CD4-positive, alpha-beta T cell (primary cell): ENCODE measurements at regions not wholly inside any gene's neighbourhood (a gene's known extent, or its start where the extent isn't known, plus 50 kb on each side); places are given as distances from the start of the nearest gene placed in this dataset.

Experiments used
- ATAC-seq: fragments of 200-7000 bp; cut with Tn5 transposase; one replicate; pipeline ENCODE4 v1.10.0; 2022; ENCODE audit warnings: mild to moderate bottlenecking; ENCODE audit not compliant: poor library complexity
- CTCF ChIA-PET: fragments of 350-600 bp; sonication (Branson Sonifier 250); formaldehyde crosslinking; loops from one replicate; lab custom pipeline; 2021; ENCODE audit warnings: antibody characterized with exemption, inconsistent platforms; lab: Charles Lee
- POLR2A ChIA-PET: fragments of 350-600 bp; sonication (Branson Sonifier 250); formaldehyde crosslinking; loops from one replicate; lab custom pipeline; 2021; ENCODE audit warnings: antibody characterized with exemption, inconsistent platforms; lab: Charles Lee
- DNase-seq, 14 experiments: peaks; one replicate each; pipeline ENCODE4 v3.0.0-alpha.2; 2013 to 2020; ENCODE audit warnings: mixed read lengths in 2 of 14
- H3K27ac ChIP-seq, 2 donors: one replicate each; pipeline versions ENCODE4 v1.5.1 to v1.7.0; 2013; ENCODE audit warnings: low read length in 2 of 2, low read depth in 1 of 2, mild to moderate bottlenecking in 1 of 2
- H3K27me3 ChIP-seq, 2 experiments: 1 replicate in 1 of 2; 2 replicates in 1 of 2; pipeline versions ENCODE4 v1.6.1 to v1.7.0; 2013; ENCODE audit warnings: low read length in 2 of 2, control low read depth in 1 of 2, mild to moderate bottlenecking in 1 of 2, moderate library complexity in 1 of 2; ENCODE audit not compliant: insufficient read depth in 2 of 2, control insufficient read depth in 1 of 2
- H3K36me3 ChIP-seq: one replicate; pipeline ENCODE4 v1.6.1; 2013; ENCODE audit warnings: low read length, control low read depth; ENCODE audit not compliant: insufficient read depth
- H3K4me1 ChIP-seq: one replicate; pipeline ENCODE4 v1.6.1; 2013; ENCODE audit warnings: low read length, control low read depth; ENCODE audit not compliant: insufficient read depth
- H3K4me3 ChIP-seq: one replicate; pipeline ENCODE4 v1.5.1; 2013; ENCODE audit warnings: mild to moderate bottlenecking, low read length, moderate library complexity
- H3K9me3 ChIP-seq, 2 experiments: 1 replicate in 1 of 2; 2 replicates in 1 of 2; pipeline versions ENCODE4 v1.6.1 to v1.7.0; 2013; ENCODE audit warnings: low read length in 2 of 2, mild to moderate bottlenecking in 2 of 2, control low read depth in 1 of 2, moderate library complexity in 1 of 2; ENCODE audit not compliant: control insufficient read depth in 1 of 2, insufficient read depth in 1 of 2
- H3K27ac Mint-ChIP-seq: one replicate; pipeline ENCODE4 v1.8.0; 2020; ENCODE audit warnings: mixed read lengths
- H3K27me3 Mint-ChIP-seq: one replicate; pipeline ENCODE4 v1.8.0; 2021; ENCODE audit warnings: mixed read lengths
- H3K36me3 Mint-ChIP-seq: one replicate; pipeline ENCODE4 v1.8.0; 2021; ENCODE audit warnings: low read depth, mixed read lengths
- H3K4me1 Mint-ChIP-seq: one replicate; pipeline ENCODE4 v1.8.0; 2021; ENCODE audit warnings: low read depth, mixed read lengths
- H3K4me3 Mint-ChIP-seq: one replicate; pipeline ENCODE4 v1.8.0; 2020; ENCODE audit warnings: mild to moderate bottlenecking, mixed read lengths
- H3K9me3 Mint-ChIP-seq: one replicate; pipeline ENCODE4 v1.8.0; 2020; ENCODE audit warnings: mixed read lengths
- intact Hi-C, 2 experiments: fragments of 100-400 bp; cut with DNase I in 1 of 2; cut with micrococcal nuclease in 1 of 2; formaldehyde crosslinking; loops; one replicate each; pipeline versions ENCODE4 v1.15.1 to v1.9.0; 2023 to 2025; cut with DNase I, micrococcal nuclease
- TF ChIP-seq, protein P1 (sequence below): fragments of 200-600 bp; IDR thresholded peaks from one replicate; pipeline ENCODE4 v1.8.0; 2022; ENCODE audit warnings: antibody characterized with exemption, mild to moderate bottlenecking

DNA sequence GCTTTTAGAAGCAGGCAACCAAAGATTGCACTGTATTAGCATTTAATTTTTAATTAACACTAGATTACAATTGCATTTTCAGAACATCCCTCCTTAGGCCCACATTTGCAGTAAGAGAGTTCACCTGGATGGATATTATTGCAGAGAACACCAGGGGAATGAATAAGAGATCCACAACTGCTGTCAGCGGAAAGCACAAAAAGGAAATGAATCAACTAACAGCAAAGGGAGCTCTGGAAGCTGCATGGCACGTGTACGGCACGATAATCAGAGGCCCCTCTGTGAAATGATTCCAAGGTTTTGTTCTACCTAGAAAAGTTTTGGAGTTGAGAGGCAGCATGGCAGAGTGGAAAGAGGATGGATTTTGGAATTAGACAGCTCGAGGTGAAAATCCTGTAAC is 361.2 kb upstream of the C9orf72 start:
- Histone ChIP-seq H3K9me3 (no peaks in the 10 kb centered on the region), H3K27me3 (no peaks in the 10 kb centered on the region), H3K4me3 (no peak overlapping the region), H3K36me3 (no peaks in the 10 kb centered on the region), H3K4me1 (no peaks in the 10 kb centered on the region), H3K27ac (no peak overlapping the region)
- ChIA-PET CTCF (no interaction called here), POLR2A (no interaction called here)
- ATAC-seq: no peak
- H3K27ac Mint-ChIP-seq: no peak overlapping the region
- intact Hi-C loops: no loop called here
- H3K4me3 Mint-ChIP-seq: no peak overlapping the region
- H3K4me1 Mint-ChIP-seq: no peaks in the 10 kb centered on the region
- DNase-seq: no peak
- TF ChIP-seq, protein P1, sequence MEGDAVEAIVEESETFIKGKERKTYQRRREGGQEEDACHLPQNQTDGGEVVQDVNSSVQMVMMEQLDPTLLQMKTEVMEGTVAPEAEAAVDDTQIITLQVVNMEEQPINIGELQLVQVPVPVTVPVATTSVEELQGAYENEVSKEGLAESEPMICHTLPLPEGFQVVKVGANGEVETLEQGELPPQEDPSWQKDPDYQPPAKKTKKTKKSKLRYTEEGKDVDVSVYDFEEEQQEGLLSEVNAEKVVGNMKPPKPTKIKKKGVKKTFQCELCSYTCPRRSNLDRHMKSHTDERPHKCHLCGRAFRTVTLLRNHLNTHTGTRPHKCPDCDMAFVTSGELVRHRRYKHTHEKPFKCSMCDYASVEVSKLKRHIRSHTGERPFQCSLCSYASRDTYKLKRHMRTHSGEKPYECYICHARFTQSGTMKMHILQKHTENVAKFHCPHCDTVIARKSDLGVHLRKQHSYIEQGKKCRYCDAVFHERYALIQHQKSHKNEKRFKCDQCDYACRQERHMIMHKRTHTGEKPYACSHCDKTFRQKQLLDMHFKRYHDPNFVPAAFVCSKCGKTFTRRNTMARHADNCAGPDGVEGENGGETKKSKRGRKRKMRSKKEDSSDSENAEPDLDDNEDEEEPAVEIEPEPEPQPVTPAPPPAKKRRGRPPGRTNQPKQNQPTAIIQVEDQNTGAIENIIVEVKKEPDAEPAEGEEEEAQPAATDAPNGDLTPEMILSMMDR: no peak
- H3K9me3 Mint-ChIP-seq: peaks cover 2% of the 10 kb centered on the region
- no peaks in the 10 kb centered on the region for H3K36me3 Mint-ChIP-seq
- H3K27me3 Mint-ChIP-seq: no peaks in the 10 kb centered on the region

DNA sequence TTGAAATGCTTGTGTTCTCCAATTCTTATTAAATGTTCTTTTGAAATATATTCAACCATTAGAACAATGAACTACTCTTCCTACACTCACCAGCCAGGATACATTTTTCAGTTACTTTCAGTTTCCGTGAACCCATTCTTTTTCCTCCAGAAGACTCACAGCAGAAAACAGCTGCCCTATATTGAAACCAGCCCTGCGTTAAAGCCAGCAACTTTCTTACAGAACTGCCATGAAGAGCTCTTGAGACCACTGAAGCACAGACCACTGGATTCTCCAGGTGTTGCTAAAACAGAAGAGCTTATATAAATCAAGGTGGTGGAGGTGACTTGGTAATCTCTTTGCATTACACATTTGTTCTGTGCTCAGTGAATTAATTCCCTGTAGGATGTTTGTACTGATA is 365.9 kb upstream of the C9orf72 start:
- H3K27ac Mint-ChIP-seq: no peak overlapping the region
- H3K4me3 Mint-ChIP-seq: no peak overlapping the region
- Histone ChIP-seq H3K4me1 (no peaks in the 10 kb centered on the region), H3K9me3 (no peaks in the 10 kb centered on the region), H3K27ac (no peak overlapping the region), H3K36me3 (no peaks in the 10 kb centered on the region), H3K27me3 (no peaks in the 10 kb centered on the region), H3K4me3 (no peak overlapping the region)
- H3K36me3 Mint-ChIP-seq: no peaks in the 10 kb centered on the region
- ChIA-PET CTCF (no interaction called here), POLR2A (no interaction called here)
- no peak for DNase-seq
- intact Hi-C loops: no loop called here
- TF ChIP-seq, protein P1: no peak
- ATAC-seq: no peak
- peaks cover 2% of the 10 kb centered on the region for H3K9me3 Mint-ChIP-seq
- no peaks in the 10 kb centered on the region for H3K27me3 Mint-ChIP-seq
- no peaks in the 10 kb centered on the region for H3K4me1 Mint-ChIP-seq

DNA sequence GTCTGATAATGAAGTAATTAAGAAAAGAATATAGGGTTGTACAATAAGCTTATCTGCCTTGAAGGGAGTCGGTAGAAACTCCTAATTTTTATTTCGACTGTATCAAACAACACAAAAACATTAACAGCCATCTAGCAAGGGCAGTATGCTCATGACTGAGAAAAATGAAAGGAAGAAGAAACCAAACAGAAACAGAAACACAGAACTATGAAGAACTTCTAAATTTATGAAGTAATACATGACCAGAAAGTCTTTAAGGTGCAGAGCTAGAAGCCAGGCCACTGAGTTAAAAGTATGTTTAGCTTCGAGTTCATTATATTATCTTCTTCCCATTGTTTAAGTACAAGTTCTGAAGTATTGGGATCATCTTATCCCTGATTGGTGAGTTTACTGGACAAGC is 367.3 kb upstream of the C9orf72 start:
- H3K27me3 Mint-ChIP-seq: no peaks in the 10 kb centered on the region
- ChIA-PET POLR2A (no interaction called here), CTCF (no interaction called here)
- ATAC-seq (no peak), DNase-seq (no peak)
- no peaks in the 10 kb centered on the region for H3K36me3 ChIP-seq
- TF ChIP-seq, protein P1: no peak
- H3K4me3 ChIP-seq: no peak overlapping the region
- H3K4me1 ChIP-seq: no peaks in the 10 kb centered on the region
- H3K9me3 Mint-ChIP-seq: peaks cover 2% of the 10 kb centered on the region
- intact Hi-C loops: no loop called here
- no peaks in the 10 kb centered on the region for H3K9me3 ChIP-seq
- H3K36me3 Mint-ChIP-seq: no peaks in the 10 kb centered on the region
- no peak overlapping the region for H3K27ac Mint-ChIP-seq
- H3K4me3 Mint-ChIP-seq: no peak overlapping the region
- H3K27ac ChIP-seq: no peak overlapping the region
- H3K27me3 ChIP-seq: no peaks in the 10 kb centered on the region
- H3K4me1 Mint-ChIP-seq: no peaks in the 10 kb centered on the region
